ENCODE measurements at regions not wholly inside any gene's neighbourhood (a gene's known extent, or its start where the extent isn't known, plus 50 kb on each side); places are given as distances from the start of the nearest gene placed in this dataset.

GRCh38 chr1:187300081-187300480, 471.3 kb downstream of the PLA2G4A start (continued):
- TF ChIP-seq ZNF462 (CRISPR knock-in tag; IDR thresholded peaks at IDR 0.05) (no peak), POLR2AphosphoS5 (IDR thresholded peaks at IDR 0.05; ENCODE audit: low read depth) (no peak), EZH2phosphoT487 (IDR thresholded peaks at IDR 0.05; ENCODE audit: unreplicated experiment) (no peak), ZNF331 (CRISPR knock-in tag; IDR thresholded peaks at IDR 0.05; ENCODE audit: low read depth) (no peak), STAT1 (IDR thresholded peaks at IDR 0.05; ENCODE audit: unreplicated experiment) (no peak), CREB1 (CRISPR knock-in tag; IDR thresholded peaks at IDR 0.05; ENCODE audit: low read depth) (no peak), REST (IDR thresholded peaks at IDR 0.05; ENCODE audit: unreplicated experiment) (no peak)
- TF ChIP-seq, protein P1, sequence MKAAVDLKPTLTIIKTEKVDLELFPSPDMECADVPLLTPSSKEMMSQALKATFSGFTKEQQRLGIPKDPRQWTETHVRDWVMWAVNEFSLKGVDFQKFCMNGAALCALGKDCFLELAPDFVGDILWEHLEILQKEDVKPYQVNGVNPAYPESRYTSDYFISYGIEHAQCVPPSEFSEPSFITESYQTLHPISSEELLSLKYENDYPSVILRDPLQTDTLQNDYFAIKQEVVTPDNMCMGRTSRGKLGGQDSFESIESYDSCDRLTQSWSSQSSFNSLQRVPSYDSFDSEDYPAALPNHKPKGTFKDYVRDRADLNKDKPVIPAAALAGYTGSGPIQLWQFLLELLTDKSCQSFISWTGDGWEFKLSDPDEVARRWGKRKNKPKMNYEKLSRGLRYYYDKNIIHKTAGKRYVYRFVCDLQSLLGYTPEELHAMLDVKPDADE (IDR thresholded peaks at IDR 0.05): no peak

Measured in GM23338 (cell line).